ENCODE measurements at regions not wholly inside any gene's neighbourhood (a gene's known extent, or its start where the extent isn't known, plus 50 kb on each side); places are given as distances from the start of the nearest gene placed in this dataset.

DNA sequence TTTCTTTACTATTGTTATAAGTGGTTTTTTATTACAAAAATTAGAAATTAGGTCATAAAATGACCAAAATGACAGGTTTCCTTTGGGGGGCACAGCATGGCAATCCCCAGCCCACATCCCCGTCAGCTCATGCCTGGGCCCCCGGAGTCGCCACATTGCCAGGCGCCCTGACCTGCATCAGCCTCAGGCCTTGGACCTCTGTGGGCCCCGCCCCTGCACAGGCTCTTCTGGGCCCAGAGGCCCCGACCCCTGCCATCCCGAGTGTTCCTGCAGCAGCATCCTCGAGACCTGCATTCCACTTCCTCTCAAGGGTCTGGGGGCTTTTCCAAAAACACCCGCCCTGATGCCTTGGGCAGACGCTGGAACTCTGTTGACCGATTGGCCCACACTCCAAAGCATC, 391.1 kb upstream of the MGMT start:
- no peaks in the 10 kb centered on the region for H3K36me3 ChIP-seq (ENCODE audit: control insufficient read depth, insufficient read depth, low read length)
- TF ChIP-seq, protein P1, sequence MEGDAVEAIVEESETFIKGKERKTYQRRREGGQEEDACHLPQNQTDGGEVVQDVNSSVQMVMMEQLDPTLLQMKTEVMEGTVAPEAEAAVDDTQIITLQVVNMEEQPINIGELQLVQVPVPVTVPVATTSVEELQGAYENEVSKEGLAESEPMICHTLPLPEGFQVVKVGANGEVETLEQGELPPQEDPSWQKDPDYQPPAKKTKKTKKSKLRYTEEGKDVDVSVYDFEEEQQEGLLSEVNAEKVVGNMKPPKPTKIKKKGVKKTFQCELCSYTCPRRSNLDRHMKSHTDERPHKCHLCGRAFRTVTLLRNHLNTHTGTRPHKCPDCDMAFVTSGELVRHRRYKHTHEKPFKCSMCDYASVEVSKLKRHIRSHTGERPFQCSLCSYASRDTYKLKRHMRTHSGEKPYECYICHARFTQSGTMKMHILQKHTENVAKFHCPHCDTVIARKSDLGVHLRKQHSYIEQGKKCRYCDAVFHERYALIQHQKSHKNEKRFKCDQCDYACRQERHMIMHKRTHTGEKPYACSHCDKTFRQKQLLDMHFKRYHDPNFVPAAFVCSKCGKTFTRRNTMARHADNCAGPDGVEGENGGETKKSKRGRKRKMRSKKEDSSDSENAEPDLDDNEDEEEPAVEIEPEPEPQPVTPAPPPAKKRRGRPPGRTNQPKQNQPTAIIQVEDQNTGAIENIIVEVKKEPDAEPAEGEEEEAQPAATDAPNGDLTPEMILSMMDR (IDR thresholded peaks at IDR 0.05; ENCODE audit: insufficient read depth, low read length, poor library complexity, severe bottlenecking) = no peak
- no peaks in the 10 kb centered on the region for H3K27me3 ChIP-seq (replicated peaks; ENCODE audit: control insufficient read depth, insufficient read depth, low read length)
- no peak for DNase-seq (ENCODE audit: extremely low read depth, insufficient read length)
- H3K4me3 ChIP-seq (replicated peaks; ENCODE audit: low read depth, low read length) = no peak overlapping the region

DNA sequence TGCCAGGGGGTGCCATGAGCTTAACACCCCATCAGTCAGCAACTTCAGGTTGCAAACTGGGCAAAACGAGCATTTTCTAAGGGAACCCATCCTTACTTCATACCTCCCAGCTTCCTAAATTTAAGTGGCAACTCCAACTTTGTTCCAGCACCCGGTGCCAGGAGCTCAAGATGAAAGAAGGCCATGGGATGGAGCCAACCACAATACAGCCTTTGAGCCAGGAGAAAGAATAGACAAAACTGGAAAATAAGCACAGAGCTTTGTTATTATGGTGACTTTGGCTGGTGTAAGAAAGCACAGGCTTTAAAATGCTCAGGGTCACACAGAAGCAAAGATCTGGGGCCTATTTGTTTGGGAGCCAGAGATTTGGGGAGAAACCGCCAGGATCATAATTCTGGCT, 388.7 kb upstream of the MGMT start:
- Histone ChIP-seq H3K27me3 (replicated peaks; ENCODE audit: control insufficient read depth, insufficient read depth, low read length) (no peaks in the 10 kb centered on the region), H3K36me3 (ENCODE audit: control insufficient read depth, insufficient read depth, low read length) (no peaks in the 10 kb centered on the region), H3K4me3 (replicated peaks; ENCODE audit: low read depth, low read length) (no peak overlapping the region)
- DNase-seq (ENCODE audit: extremely low read depth, insufficient read length) = no peak
- TF ChIP-seq, protein P1 (IDR thresholded peaks at IDR 0.05; ENCODE audit: insufficient read depth, low read length, poor library complexity, severe bottlenecking) = no peak

DNA sequence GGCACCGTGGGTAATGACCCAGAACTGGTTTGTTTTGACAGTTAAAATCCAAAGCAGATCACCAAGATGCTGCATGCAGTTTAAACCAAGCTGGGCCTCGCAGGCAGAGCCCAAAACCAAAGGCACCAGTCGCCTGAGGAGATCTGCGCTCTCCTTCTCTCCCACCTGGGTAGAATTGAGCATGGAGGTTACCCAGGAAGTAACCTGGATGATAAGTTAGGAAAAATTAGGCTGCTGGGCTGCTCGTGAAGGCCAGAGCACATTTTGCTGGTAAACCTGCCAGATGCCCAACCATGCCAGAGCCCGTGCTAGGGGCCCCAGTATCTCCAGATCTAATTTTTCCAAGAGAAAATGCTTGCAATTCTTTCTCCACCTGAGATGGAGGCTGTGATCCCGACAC, 388.3 kb upstream of the MGMT start:
- Histone ChIP-seq H3K36me3 (ENCODE audit: control insufficient read depth, insufficient read depth, low read length) (no peaks in the 10 kb centered on the region), H3K4me3 (replicated peaks; ENCODE audit: low read depth, low read length) (no peak overlapping the region), H3K27me3 (replicated peaks; ENCODE audit: control insufficient read depth, insufficient read depth, low read length) (no peaks in the 10 kb centered on the region)
- TF ChIP-seq, protein P1 (IDR thresholded peaks at IDR 0.05; ENCODE audit: insufficient read depth, low read length, poor library complexity, severe bottlenecking) = no peak
- DNase-seq (ENCODE audit: extremely low read depth, insufficient read length) = no peak

DNA sequence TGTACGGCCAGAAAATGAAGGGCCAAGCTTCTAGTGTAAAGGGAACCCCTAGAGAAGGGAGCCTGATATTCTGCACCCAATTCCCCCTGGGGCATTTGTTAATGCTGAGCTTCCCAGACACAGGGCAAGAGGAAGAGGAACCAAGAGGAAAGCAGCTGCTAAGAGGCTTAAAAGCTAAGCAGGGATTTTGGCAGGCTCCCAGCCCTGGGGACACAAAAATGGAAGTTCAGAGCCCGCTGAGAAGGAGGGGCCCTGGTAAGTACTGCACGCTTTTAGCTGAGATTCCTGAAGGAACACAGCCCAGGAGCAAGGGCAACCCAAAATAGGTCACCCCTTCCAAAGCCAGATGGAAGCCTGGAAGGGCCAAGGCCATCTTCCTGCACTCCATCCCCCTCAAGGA, 387.3 kb upstream of the MGMT start:
- no peak for DNase-seq (ENCODE audit: extremely low read depth, insufficient read length)
- Histone ChIP-seq H3K27me3 (replicated peaks; ENCODE audit: control insufficient read depth, insufficient read depth, low read length) (no peaks in the 10 kb centered on the region), H3K4me3 (replicated peaks; ENCODE audit: low read depth, low read length) (no peak overlapping the region), H3K36me3 (ENCODE audit: control insufficient read depth, insufficient read depth, low read length) (no peaks in the 10 kb centered on the region)
- TF ChIP-seq, protein P1 (IDR thresholded peaks at IDR 0.05; ENCODE audit: insufficient read depth, low read length, poor library complexity, severe bottlenecking) = no peak

DNA sequence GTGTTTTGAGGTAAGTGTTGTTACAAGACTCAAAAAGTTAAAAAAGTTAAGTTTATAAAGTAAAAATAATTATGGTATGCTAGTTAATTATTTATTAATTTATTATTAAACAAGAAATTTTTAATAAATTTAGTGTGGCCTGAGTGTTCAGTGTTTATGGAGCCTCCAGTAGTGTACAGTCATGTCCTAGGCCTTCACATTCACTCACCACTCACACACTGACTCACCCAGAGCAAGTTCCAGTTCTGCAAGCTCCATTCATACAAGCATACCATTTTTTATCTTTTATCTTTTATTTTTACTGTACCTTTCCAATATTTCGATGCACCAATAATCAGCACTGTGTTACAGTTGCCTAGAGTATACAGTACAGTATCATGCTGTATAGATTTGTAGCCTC, 381.2 kb upstream of the MGMT start:
- Histone ChIP-seq H3K4me3 (replicated peaks; ENCODE audit: low read depth, low read length) (no peak overlapping the region), H3K27me3 (replicated peaks; ENCODE audit: control insufficient read depth, insufficient read depth, low read length) (no peaks in the 10 kb centered on the region), H3K36me3 (ENCODE audit: control insufficient read depth, insufficient read depth, low read length) (no peaks in the 10 kb centered on the region)
- TF ChIP-seq, protein P1 (IDR thresholded peaks at IDR 0.05; ENCODE audit: insufficient read depth, low read length, poor library complexity, severe bottlenecking) = no peak
- DNase-seq (ENCODE audit: extremely low read depth, insufficient read length) = no peak

DNA sequence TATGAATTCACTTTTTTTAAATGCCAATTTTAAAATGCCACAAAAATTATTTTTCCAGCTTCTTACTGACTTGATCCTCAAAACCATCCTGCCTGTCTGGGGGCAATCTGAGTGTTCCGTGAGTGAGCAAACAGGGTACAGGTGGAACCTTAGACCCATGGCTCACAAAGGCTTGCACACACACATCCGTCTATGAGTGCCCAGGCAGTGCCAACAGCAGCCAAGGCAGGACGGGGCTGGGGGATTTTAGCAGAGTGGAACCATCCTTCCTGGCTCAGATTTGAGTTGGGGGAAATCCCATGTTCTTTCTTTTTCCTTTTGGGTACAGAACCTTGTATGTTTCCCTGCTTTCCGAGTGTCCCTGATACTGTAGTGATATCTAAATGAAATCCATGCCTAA, 377.7 kb upstream of the MGMT start:
- H3K36me3 ChIP-seq (ENCODE audit: control insufficient read depth, insufficient read depth, low read length) = no peaks in the 10 kb centered on the region
- TF ChIP-seq, protein P1 (IDR thresholded peaks at IDR 0.05; ENCODE audit: insufficient read depth, low read length, poor library complexity, severe bottlenecking) = no peak
- no peaks in the 10 kb centered on the region for H3K27me3 ChIP-seq (replicated peaks; ENCODE audit: control insufficient read depth, insufficient read depth, low read length)
- H3K4me3 ChIP-seq (replicated peaks; ENCODE audit: low read depth, low read length) = no peak overlapping the region
- no peak for DNase-seq (ENCODE audit: extremely low read depth, insufficient read length)

Measured in GM06990 (cell line).